AG09309 (cell line): ENCODE measurements at regions not wholly inside any gene's neighbourhood (a gene's known extent, or its start where the extent isn't known, plus 50 kb on each side); places are given as distances from the start of the nearest gene placed in this dataset.

ENCODE experiments used
- DNase-seq: peaks from one replicate; pipeline ENCODE4 v3.0.0-alpha.2; 2010; ENCODE audit warnings: low read depth
- H3K4me3 ChIP-seq: 2 replicates; pipeline ENCODE4 v1.5.1; 2011; ENCODE audit warnings: mild to moderate bottlenecking, low read depth, low read length, moderate library complexity; ENCODE audit not compliant: control insufficient read depth
- CTCF ChIP-seq: IDR thresholded peaks from 2 replicates; pipeline ENCODE4 v1.5.1; 2011; ENCODE audit warnings: mild to moderate bottlenecking, low read depth, low read length, inconsistent platforms; ENCODE audit not compliant: insufficient read depth, control insufficient read depth; ENCODE audit errors: missing control alignments

- no peak for TF ChIP-seq CTCF
- no peak for DNase-seq
- H3K4me3 ChIP-seq: no peak overlapping the region
Measured at GRCh38 chr5:155181542-155181941, 168.0 kb downstream of the KIF4B start.

- no peak overlapping the region for H3K4me3 ChIP-seq
- no peak for DNase-seq
- TF ChIP-seq CTCF: no peak
Measured at GRCh38 chr5:155189476-155189875, 175.9 kb downstream of the KIF4B start.

- H3K4me3 ChIP-seq: no peak overlapping the region
- TF ChIP-seq CTCF: no peak
- no peak for DNase-seq
Measured at GRCh38 chr5:155189981-155190380, 176.4 kb downstream of the KIF4B start.

- no peak for TF ChIP-seq CTCF
- no peak overlapping the region for H3K4me3 ChIP-seq
Measured at GRCh38 chr5:155193029-155193428, 179.5 kb downstream of the KIF4B start.

GRCh38 chr5:155193483-155194107 is 180.0 kb downstream of the KIF4B start:
- TF ChIP-seq CTCF: no peak
- DNase-seq: no peak
- no peak overlapping the region for H3K4me3 ChIP-seq

More at GRCh38 chr5:155193029-155193428, 179.5 kb downstream of the KIF4B start:
- no peak for DNase-seq

GRCh38 chr5:155200608-155201007 is 187.1 kb downstream of the KIF4B start:
- no peak overlapping the region for H3K4me3 ChIP-seq
- no peak for TF ChIP-seq CTCF
- no peak for DNase-seq
